Neural cell (in vitro differentiated cells): ENCODE measurements at regions not wholly inside any gene's neighbourhood (a gene's known extent, or its start where the extent isn't known, plus 50 kb on each side); places are given as distances from the start of the nearest gene placed in this dataset.

ENCODE experiments used
- CTCF ChIP-seq: fragments of 450-650 bp; IDR thresholded peaks from 2 replicates; pipeline ENCODE4 v1.5.1; 2014; ENCODE audit warnings: antibody characterized with exemption, mild to moderate bottlenecking, moderate library complexity; ENCODE audit not compliant: poor library complexity, severe bottlenecking
- EZH2 ChIP-seq: fragments of 200-600, 300-800 bp; shearing (Covaris generic), sonication (generic); IDR thresholded peaks from 2 replicates; pipeline ENCODE4 v1.6.1; 2014; ENCODE audit warnings: antibody characterized with exemption, low read length, borderline replicate concordance, mild to moderate bottlenecking; ENCODE audit not compliant: insufficient read depth, poor library complexity, severe bottlenecking
- MXI1 ChIP-seq: fragments of 450-650 bp; conservative IDR thresholded peaks from 2 replicates; pipeline ENCODE4 v1.6.1; 2014; ENCODE audit warnings: antibody characterized with exemption, mild to moderate bottlenecking; ENCODE audit not compliant: poor library complexity, severe bottlenecking
- POLR2AphosphoS5 ChIP-seq: IDR thresholded peaks from 2 replicates; pipeline ENCODE4 v1.6.1; 2012
- RAD21 ChIP-seq: fragments of 450-650 bp; conservative IDR thresholded peaks from 2 replicates; pipeline ENCODE4 v1.6.1; 2014; ENCODE audit warnings: antibody characterized with exemption, mild to moderate bottlenecking, moderate library complexity
- REST ChIP-seq: IDR thresholded peaks from 2 replicates; pipeline ENCODE4 v1.6.1; 2012; ENCODE audit warnings: borderline replicate concordance
- TAF1 ChIP-seq: IDR thresholded peaks from 2 replicates; pipeline ENCODE4 v1.6.1; 2012; ENCODE audit warnings: low read depth

- no peak for TF ChIP-seq CTCF
- TF ChIP-seq MXI1 = no peak
- no peak for TF ChIP-seq TAF1
- no peak for TF ChIP-seq EZH2
- TF ChIP-seq POLR2AphosphoS5 = no peak
- TF ChIP-seq REST = no peak
- no peak for TF ChIP-seq RAD21
Observed at GRCh38 chr1:192729500-192729899, 79.3 kb upstream of the RGS2 start.
